Activated B cell treated with CpG ODN at 0.5 μM for 24 hours (primary cell): ENCODE measurements at regions not wholly inside any gene's neighbourhood (a gene's known extent, or its start where the extent isn't known, plus 50 kb on each side); places are given as distances from the start of the nearest gene placed in this dataset.

ENCODE experiments used
- ATAC-seq: fragments of 200-7000 bp; cut with Tn5 transposase; one replicate; pipeline ENCODE4 v1.10.0; 2021; ENCODE audit warnings: low read depth, mild to moderate bottlenecking, moderate library complexity
- CTCF ChIA-PET: fragments of 350-600 bp; sonication (Branson Sonifier 250); formaldehyde crosslinking; loops from one replicate; lab custom pipeline; 2021; ENCODE audit warnings: antibody characterized with exemption; lab: Charles Lee
- POLR2A ChIA-PET: fragments of 350-600 bp; sonication (Branson Sonifier 250); formaldehyde crosslinking; loops from one replicate; lab custom pipeline; 2021; ENCODE audit warnings: antibody characterized with exemption; lab: Charles Lee
- DNase-seq: peaks from one replicate; pipeline ENCODE4 v3.0.0; 2022
- H3K27ac Mint-ChIP-seq: one replicate; pipeline ENCODE4 v1.8.0; 2020; ENCODE audit warnings: mixed read lengths
- H3K27me3 Mint-ChIP-seq: one replicate; pipeline ENCODE4 v1.8.0; 2021; ENCODE audit warnings: mixed read lengths
- H3K36me3 Mint-ChIP-seq: one replicate; pipeline ENCODE4 v1.8.0; 2021; ENCODE audit warnings: low read depth, mixed read lengths
- H3K4me1 Mint-ChIP-seq: one replicate; pipeline ENCODE4 v1.8.0; 2021; ENCODE audit warnings: mixed read lengths
- H3K4me3 Mint-ChIP-seq: one replicate; pipeline ENCODE4 v1.8.0; 2020; ENCODE audit warnings: mild to moderate bottlenecking, mixed read lengths
- H3K9me3 Mint-ChIP-seq: one replicate; pipeline ENCODE4 v1.8.0; 2020; ENCODE audit warnings: mixed read lengths
- CTCF ChIP-seq: fragments of 200-600 bp; IDR thresholded peaks from one replicate; pipeline ENCODE4 v1.8.0; 2022; ENCODE audit warnings: antibody characterized with exemption, mild to moderate bottlenecking
- intact Hi-C: fragments of 100-400 bp; cut with micrococcal nuclease; formaldehyde crosslinking; loops from one replicate; pipeline ENCODE4 v1.15.1; 2024

- Mint-ChIP-seq H3K4me1 (peaks cover 8% of the 10 kb centered on the region), H3K27me3 (peaks cover 2% of the 10 kb centered on the region), H3K27ac (no peak overlapping the region), H3K9me3 (no peaks in the 10 kb centered on the region), H3K36me3 (no peaks in the 10 kb centered on the region), H3K4me3 (no peak overlapping the region)
- no peak for ATAC-seq
- intact Hi-C loops, result no loop called here
- DNase-seq, result no peak
- TF ChIP-seq CTCF, result no peak
- CTCF ChIA-PET, result no interaction called here
- POLR2A ChIA-PET, result interaction anchor here (1.6 kb wide), 1 partner anchor 13 kb away, joined by 4 read pairs; no protein-coding TSS in a partner anchor
Observed at GRCh38 chr5:68421485-68422220, 206.1 kb downstream of the PIK3R1 start.

- TF ChIP-seq CTCF, result no peak
- ATAC-seq, result no peak
- no peak overlapping the region for H3K27ac Mint-ChIP-seq
- intact Hi-C loops, result no loop called here
- ChIA-PET CTCF (no interaction called here), POLR2A (no interaction called here)
- H3K36me3 Mint-ChIP-seq, result no peaks in the 10 kb centered on the region
- no peaks in the 10 kb centered on the region for H3K9me3 Mint-ChIP-seq
- no peak overlapping the region for H3K4me3 Mint-ChIP-seq
- peaks cover 2% of the 10 kb centered on the region for H3K27me3 Mint-ChIP-seq
- DNase-seq, result no peak
- H3K4me1 Mint-ChIP-seq, result peaks cover 8% of the 10 kb centered on the region
Observed at GRCh38 chr5:68423154-68423811, 207.7 kb downstream of the PIK3R1 start.

GRCh38 chr5:68424799-68425537 is 209.4 kb downstream of the PIK3R1 start:
- Mint-ChIP-seq H3K4me1 (peaks cover 8% of the 10 kb centered on the region), H3K4me3 (no peak overlapping the region), H3K27me3 (peaks cover 2% of the 10 kb centered on the region), H3K36me3 (no peaks in the 10 kb centered on the region), H3K27ac (no peak overlapping the region), H3K9me3 (no peaks in the 10 kb centered on the region)
- ATAC-seq, result peak; percentile 25
- CTCF ChIA-PET, result no interaction called here
- POLR2A ChIA-PET, result no interaction called here
- DNase-seq, result no peak
- intact Hi-C loops, result no loop called here
- TF ChIP-seq CTCF, result no peak

GRCh38 chr5:68426586-68426985 is 211.0 kb downstream of the PIK3R1 start:
- no peak for DNase-seq
- ATAC-seq, result no peak
- TF ChIP-seq CTCF, result no peak
- Mint-ChIP-seq H3K4me3 (no peak overlapping the region), H3K27me3 (no peaks in the 10 kb centered on the region), H3K9me3 (no peaks in the 10 kb centered on the region), H3K4me1 (peaks cover 11% of the 10 kb centered on the region), H3K27ac (no peak overlapping the region), H3K36me3 (no peaks in the 10 kb centered on the region)
- ChIA-PET POLR2A (no interaction called here), CTCF (no interaction called here)
- intact Hi-C loops, result no loop called here

- Mint-ChIP-seq H3K27me3 (no peaks in the 10 kb centered on the region), H3K4me3 (no peak overlapping the region), H3K4me1 (peaks cover 19% of the 10 kb centered on the region), H3K36me3 (no peaks in the 10 kb centered on the region), H3K9me3 (no peaks in the 10 kb centered on the region), H3K27ac (no peak overlapping the region)
- intact Hi-C loops, result no loop called here
- CTCF ChIA-PET, result no interaction called here
- ATAC-seq (no peak), DNase-seq (no peak)
- POLR2A ChIA-PET, result interaction anchor here (0.9 kb wide), 1 partner anchor 213 kb away, joined by 3 read pairs; the partner anchor contains the start of gene PIK3R1
- TF ChIP-seq CTCF, result no peak
Observed at GRCh38 chr5:68428231-68428811, 212.8 kb downstream of the PIK3R1 start.
